ENCODE measurements at regions not wholly inside any gene's neighbourhood (a gene's known extent, or its start where the extent isn't known, plus 50 kb on each side); places are given as distances from the start of the nearest gene placed in this dataset.
"Not testable (repeated sequence)": the region's sequence is repeated elsewhere in the genome, so short reads cannot be mapped to it uniquely, and the experiment has no call there.

DNA sequence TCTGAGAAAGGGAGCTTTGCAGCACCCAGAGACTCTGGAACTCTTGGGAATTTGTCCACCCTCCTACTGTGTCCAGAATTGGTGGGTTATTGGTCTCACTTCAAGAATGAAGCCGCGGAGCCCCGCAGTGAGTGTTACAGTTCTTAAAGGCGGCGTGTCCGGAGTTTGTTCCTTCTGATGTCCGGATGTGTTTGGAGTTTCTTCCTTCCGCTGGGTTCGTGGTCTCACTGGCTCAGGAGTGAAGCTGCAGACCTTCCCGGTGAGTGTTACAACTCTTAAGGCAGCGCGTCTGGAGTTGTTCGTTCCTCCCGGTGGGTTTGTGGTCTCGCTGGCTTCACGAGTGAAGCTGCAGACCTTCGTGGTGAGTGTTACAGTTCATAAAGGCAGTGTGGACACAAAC lies 824.7 kb downstream of the LRRTM4 start:
- DNase-seq: not testable (repeated sequence)

DNA sequence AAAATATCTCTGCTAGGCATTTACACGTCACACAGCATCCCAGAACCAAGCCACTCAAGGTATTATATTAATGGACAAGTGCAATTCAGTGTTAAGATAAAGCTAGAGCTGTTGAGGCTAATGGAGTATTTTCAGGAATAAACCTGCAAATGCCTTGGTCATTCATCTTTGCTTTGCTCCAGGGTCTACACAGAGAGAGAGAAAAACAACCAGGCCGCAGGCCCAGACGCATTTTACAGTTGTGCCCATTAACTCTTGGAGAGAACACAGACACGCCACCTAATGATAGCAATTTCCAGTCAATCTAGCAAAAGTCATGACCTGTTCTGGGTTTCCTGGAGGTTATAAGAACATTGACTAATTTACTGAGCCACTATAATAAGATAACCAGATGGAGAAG lies 829.3 kb downstream of the LRRTM4 start:
- no peak for DNase-seq

DNA sequence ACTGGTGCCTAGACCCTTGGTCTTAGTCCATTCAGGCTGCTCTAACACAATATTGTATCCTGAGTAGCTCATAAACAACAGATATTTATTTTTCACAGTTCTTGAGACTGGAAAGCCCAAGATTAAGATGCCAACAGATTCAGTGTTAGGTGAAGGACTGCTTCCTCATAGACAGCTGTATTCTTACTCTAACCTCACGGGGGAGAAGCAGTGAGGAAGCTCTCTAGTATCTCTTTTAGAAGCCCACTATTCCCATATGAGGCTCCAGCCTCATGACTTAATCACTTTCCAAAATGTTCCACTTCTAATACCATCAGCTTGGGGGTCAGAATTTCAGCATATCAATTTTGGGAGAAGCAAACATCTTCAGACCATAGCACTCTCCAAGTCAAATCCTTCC lies 833.4 kb downstream of the LRRTM4 start:
- no peak for DNase-seq

DNA sequence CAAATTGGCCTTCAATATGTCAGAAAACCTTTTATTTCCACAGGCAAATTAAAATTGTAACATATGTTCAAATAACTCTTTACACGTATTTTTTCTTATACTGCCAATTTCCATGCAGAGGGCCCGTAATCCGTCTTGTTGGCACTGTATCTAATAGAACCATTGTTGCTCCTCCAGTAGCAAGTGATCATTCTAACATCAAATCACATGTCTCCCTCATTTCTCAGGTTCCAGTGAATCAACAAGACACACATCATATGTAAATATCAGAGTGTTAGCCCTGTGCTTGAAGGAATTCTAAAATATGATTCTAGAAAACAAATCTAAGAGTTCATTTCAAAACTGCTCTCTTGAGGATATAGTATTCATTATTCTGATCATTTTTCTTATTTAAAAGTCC lies 834.3 kb downstream of the LRRTM4 start:
- no peak for DNase-seq

DNA sequence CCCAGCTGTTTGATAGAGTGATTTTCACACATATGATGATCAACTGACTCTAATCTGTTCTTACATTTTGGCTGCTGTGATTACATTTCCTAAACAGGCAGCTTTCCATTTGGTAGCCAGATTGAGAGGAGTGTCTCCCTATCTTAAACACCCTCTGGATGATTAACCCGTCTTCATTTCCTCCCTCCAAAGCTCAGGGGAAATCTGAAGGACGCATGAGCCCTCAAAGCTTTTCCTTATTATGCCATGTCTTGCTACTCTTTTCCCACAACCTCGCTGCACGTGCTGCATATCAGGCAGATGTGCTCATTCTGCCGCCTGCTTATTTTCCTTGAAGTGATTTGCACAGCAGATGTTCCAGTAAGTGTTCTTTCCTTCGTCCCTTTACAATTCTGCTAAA lies 837.4 kb downstream of the LRRTM4 start:
- no peak for DNase-seq

DNA sequence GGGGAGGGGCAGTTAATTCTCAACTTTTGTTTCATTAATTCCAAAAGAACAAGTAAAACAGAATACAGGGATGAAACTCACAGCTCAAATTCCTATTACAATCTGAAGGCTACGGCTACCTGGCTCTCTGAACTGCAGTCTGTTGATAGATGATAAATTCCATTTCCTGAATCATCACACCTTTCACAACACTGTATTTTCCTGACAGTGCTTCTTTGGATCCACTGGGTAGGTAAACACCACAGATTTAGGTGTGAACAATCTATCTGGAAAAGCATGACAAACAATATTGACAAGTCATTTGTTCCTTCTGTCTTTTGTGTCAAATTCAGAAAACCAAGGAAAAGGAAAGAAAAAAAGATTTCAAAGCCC lies 843.2 kb downstream of the LRRTM4 start:
- no peak for DNase-seq

DNA sequence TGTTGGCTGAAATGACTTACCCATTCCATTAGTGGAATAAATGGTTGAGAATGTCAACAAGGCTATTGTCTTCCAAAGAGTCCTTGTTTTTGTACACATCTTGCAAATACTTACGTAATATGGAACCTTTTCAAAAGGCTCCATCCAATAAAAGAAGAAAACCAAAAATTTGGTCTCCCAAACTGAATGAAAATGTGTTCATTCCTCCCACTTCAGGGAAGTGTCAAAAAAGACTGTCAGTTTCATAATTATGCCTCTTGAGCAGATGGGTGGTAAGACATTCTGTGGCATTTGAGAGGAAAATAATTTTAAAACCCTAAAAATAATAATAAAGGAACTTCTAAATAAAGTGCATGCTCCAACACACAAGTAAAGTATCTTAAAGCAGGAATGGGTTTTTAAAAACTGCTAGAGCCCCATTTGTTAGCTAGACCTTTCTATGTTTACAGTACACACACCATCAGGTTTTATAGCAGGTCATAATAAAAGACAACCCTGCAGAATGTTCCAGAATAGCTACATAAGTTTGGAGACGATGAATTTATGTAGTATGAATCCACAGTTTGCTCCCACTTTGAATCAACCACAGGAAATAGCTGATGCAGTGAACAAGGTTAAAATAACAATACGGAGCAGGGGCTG lies 843.7 kb downstream of the LRRTM4 start:
- no peak for DNase-seq

DNA sequence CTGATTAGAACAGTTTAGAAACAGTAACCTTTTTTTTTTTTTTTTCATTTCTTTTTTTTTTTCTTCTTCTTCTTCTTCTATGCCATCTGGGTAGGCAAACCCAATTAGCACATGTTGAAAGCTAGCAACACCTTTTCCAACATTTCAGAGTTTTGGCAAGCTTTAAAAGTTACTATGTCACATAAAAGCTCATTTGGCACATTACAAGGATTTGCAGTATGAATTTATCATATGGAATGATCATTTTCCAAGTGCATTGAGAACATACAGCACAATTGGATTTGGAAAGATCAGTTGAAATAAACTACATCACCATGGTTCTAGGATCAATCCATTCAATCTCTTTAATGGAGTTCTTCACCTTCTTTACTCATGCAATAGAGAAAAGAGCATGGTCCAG lies 847.0 kb downstream of the LRRTM4 start:
- no peak for DNase-seq

DNA sequence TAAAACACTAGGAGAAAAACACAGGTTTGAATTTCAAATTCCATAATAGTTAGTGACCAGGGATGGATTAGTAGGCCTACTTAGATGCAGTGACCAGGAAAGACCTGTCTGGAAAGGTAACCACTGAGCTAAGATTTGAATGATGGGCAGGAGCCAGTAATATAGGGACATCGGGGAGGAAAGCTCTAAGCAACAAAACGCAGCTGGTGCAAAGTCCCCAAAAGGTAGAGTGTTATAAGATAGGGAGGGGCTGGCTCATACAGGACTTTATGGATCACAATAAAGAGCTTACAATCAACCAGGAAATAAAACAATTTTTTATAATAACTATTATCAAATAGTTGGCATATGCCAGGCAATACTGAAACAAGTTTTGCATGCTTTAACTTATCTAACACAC lies 849.4 kb downstream of the LRRTM4 start:
- no peak for DNase-seq

DNA sequence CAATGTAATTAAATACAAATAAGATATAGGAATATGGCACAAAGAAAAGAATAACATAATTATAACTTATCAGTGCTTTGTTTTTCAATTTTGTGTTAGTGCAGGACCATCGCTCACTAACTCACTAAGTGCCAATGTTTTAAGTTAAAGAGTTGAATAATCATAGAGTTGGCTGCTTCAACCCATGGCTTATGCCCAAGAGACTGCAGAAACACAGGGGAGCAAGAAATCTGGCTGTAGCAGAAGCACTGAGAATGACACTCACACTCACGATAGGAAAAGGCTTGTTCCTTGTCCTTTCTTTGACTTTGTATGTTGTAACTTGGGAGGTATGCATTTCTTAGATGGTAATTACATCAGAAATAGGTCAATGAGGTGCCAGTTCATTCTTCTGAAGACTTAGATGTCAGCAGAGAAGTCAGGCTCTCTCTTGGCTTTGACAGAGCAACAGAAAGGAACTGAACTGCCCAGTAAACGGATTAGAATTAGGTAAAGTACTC lies 852.2 kb downstream of the LRRTM4 start:
- DNase-seq: no peak

DNA sequence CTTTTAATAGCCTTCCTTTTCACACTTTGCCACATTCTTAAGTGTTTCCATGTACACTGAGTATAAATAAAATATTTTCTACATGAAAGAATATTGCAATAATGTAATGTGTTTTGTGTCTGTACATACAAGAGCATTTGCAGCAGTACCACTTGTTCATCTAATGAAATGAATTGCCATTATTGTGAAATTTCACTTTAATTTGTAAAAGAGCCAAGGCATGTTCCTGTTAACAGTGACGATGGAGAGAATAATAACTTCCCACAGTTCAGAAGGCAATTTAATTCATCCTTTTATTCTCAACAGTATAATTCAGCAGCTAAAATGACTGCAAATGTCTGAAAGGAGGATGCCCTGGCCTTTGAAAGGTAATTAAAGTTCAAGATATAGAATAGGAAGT lies 853.9 kb downstream of the LRRTM4 start:
- DNase-seq: no peak

DNA sequence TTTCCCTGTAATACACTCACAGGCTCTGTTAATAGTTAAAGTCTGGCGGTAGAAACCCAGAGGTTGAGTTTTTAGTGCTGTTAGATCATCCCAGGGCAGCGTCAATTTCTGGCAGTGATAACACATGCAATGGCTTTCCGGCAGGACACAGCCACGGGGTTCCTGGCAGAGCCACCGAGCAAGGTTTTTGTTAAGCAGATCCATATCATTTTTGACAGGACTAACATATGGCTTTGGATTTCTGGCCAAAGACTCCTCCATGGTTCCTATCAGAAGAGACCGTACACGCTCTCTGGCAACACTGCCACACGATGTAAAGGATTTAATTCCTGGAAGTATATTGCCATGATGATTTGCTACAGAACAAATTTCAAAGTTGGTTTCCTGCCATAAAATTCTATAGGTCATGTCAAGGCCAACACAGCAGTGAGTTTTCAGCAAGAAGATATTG lies 854.3 kb downstream of the LRRTM4 start:
- DNase-seq: no peak

DNA sequence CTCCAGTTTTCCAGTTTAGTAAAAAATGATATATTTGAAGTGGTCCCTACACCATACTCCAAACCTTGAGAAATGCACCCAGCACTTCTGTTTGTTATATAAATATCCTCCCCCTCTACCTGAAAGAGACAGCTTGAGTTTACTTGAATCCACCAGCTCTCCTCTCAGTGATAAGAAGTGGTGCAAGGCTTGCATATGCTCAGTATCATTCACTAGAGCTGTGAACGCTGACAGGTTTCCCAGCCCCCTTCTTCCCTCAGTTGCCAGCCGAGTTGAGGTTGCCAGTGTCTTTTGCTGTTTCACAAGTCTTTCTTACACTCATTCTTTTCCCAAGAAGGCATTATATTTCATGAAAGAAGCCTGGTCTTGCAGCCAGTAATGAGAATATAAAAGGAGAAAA lies 880.0 kb downstream of the LRRTM4 start:
- DNase-seq: no peak

DNA sequence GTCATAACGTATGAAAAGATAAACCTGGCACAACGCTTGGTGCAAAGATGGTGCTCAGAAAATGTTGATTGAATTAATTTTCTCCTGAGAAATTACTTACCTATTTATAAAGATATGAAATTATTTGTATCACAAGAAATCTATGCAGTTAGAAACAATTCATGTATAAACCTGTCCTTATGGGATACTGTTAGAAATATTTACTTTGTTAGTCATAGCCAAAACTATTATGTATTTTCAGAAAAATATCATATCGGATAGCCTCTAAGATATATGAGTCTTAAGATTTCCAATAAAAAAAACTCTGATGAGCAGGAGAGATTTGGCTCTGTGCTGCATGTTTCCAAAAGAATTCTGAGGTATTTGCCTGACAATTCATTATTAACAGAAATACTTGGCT lies 880.7 kb downstream of the LRRTM4 start:
- DNase-seq: no peak

DNA sequence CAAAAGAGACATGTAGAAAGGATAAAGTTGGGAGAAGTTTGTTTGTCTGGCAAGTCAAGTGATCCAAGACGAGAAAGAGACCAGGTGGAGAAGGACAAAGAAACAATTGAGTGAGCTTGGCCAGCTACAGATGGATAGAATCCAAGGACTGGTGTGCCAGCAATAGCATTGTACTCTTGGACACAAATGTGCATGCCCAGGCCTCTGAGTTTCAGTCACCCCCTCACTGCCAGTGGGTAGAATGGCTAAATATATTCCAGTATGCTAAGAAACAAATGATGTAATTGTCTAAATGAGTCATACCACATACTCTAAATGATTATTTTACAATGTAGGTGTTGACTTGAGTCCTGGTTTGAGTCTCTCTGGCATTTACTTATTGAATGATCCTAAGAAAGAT lies 881.3 kb downstream of the LRRTM4 start:
- no peak for DNase-seq

DNA sequence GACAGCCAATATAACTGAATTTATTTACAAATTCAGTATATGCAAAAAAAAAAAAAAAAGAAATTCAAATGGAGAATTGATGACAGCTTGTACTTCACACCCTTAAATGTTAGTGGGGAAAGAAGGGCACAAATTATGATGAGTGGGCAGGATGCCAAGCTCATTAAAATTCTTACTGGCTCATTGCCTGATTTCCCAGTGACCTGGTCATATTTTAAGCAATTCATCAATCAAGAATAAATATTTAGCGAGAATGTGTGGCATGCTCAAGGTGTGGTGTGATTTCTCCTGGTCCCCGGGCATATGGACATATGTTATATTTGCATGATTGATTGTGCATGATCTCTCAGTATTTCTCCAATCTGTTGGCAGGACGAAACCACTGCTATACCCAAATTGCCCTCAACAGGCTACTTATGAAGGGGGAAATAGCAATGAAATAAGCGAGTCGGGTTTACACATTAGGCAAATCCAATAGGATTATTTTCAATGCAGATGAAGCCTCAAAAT lies 883.0 kb downstream of the LRRTM4 start:
- no peak for DNase-seq

DNA sequence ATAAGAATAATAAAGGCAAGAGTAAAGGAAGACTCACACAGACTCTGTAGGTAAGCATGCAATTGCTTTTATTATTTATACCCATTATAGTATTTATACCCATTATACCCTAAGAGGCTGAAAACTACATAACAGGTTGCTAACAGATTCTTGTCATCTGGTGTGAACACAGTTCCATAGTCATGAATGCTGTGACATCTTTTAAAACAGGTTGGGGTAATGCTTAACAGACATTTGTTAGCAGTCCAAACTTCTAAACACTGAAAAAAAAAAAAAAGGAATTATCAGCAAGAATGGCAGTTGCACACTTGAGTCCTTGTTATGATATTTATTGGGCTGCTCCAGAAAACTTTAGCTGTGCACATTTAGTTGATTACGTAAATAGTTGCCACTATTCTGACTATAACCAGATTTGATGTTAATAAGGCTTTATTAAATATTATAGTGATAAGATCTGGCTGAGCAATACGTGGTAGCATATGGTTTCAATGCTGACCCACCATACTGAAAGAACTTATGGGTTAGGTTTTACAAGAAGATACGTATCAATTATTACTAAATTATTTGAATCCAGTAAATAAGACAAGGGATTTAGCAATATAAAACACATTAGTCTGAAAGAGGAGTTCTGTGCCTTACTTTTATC lies 888.8 kb downstream of the LRRTM4 start:
- DNase-seq: no peak

DNA sequence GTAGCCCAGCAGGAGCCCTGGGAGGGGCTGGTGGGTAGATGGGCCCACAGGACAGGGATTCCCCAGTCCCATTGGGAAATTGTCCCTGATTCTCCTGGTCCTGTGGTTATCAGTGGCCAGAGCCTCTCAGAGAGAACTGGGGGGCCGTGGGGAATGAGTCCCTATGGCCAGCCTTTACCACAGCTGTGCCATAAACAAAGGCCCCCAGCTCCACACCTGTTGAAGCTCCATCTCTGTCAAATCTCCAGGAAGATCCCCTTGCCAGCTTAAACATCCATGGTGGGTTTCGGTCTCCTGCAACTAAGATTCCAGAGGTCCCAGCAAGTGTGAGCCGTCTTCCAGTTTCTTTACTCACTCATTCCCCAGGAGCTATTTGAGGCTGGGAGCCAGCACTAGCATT lies 897.1 kb downstream of the LRRTM4 start:
- DNase-seq: no peak

DNA sequence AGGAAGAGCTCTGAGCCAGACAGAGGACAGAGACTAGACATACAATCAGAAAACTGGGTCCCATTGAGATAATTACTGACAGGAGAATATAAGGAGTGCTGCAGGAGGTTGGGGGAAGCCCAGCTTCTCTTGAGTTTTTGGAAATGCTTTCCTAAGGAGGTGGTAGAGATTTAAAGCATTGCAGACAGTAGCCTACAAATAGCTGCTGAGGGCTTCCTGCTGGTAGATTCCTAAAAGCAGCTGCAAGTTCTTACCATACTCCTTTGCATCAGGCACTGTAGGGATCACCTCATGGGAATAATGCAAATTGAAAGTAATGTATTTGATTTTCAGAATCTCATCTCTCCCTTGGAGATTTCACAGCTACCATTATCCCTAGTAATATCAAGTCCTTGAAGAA lies 902.6 kb upstream of the GCFC2 start:
- no peak for DNase-seq

DNA sequence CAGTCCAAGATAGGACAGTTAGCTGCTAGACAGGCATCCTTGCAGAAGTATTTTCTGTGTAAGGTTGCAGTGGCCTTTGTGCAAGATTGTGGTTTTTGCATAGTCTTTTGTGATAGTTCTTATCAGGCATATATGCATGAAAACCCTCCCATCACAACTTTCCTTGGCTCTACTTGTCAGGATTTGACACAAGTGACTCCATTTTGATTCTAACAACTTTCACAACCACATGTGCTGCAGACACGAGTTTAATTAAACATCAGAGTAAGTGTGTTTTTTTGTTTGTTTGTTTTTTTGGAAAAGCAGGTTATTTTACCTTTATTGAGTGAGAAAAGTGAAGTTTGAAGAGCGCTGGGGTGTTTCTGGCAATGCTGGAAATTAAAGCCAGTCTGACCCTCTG lies 902.0 kb upstream of the GCFC2 start:
- DNase-seq: no peak

DNA sequence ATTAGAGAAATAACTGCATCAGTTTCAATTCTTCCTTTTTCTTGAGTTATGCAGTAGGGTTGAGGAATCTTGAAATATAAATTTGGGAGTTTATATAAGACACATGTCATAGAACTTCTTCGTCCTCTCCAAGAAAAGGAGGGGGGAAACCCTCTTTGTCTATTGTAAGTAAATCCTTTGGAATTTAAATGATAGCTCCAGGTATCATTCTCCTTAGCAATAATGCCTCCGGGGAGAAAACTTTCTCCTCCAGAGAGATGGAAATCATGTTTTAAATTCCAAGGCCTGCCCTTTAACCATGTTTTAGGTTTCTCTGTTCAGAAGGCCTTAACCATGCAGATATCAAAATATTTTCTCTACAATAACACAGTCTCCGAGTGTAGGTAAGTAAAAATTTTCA lies 899.7 kb upstream of the GCFC2 start:
- no peak for DNase-seq

DNA sequence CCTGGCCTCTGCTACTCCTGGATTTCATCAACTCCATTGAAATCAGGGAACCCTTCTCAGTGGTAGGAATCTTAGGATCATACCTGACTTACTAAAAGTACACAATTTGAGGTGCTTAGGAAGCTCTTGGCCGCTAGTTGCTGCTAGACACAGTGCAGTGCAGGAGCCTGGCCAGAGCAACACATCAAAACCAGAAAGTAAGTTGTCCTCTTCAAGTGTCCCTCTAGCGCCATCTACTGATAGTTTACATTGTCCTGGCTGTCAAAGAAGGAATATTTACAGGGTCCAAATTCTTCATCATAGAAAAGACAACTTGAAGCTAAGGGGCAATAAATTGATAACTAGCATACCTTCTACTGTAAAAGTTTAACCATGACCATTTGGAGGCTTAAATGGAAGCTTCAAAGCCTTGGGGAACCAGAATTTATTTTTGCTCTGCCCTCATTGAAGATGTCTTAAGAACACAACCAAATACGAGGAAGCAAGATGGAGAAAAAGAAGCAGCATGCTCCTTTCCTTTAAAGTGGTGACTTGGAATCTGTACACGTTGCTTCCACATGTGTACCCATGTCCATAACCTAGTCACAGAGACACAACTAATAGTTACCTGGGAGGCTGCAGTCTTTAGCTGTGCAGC lies 889.1 kb upstream of the GCFC2 start:
- peak; percentile 39 for DNase-seq

DNA sequence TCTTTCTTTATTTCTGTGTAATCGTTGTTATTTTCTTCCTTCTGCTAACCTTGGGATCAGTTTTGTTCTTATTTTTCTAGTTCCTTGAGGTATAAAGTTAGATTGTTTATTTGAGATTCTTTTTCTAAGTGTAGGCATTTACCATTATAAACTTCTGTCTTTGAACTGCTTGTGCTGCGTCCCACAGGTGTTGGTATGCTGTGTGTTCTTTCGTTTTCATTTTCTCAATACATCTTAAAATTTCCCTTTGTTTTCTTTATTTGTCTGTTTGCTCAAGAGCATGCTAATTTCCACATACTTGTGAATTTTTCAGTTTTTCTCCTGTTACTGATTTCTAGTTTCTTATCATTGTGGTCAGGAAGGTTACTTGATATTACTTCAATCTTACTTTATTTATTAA lies 873.8 kb upstream of the GCFC2 start:
- no peak for DNase-seq

DNA sequence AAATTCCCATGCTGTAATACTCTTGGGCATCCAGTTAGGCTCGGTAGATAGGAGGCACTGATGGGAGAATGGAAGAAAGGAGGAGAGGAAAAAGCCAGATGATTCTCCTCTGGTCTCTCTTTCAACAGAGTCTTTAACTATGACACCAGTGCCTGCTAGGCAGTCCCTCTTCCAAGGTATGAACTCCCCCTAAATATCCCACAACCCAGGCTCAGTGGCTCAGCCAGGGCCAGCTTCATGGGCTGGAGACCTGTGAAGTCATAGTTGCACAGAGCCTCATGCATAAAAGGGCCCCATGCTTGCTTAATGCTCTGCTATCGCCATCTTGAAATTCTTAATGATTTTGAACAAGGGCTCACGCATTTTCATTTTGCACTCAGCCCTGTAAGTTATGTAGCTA lies 869.2 kb upstream of the GCFC2 start:
- DNase-seq: no peak

Data from GDM1 (cell line).